Breast epithelium (tissue), 4 donors: ENCODE measurements at regions not wholly inside any gene's neighbourhood (a gene's known extent, or its start where the extent isn't known, plus 50 kb on each side); places are given as distances from the start of the nearest gene placed in this dataset.

ENCODE experiments used
- DNase-seq, 2 donors: peaks; one replicate each; pipeline ENCODE4 v3.0.0-alpha.2; 2019; ENCODE audit warnings: low spot score in 2 of 2
- H3K27ac ChIP-seq, 2 donors: fragments of 200-600 bp; sonication (generic) in 1 of 2; one replicate each; pipeline ENCODE4 v1.5.1; 2016 to 2019; ENCODE audit warnings: mild to moderate bottlenecking in 1 of 2
- H3K27me3 ChIP-seq, 2 donors: fragments of 200-600 bp; sonication (generic) in 1 of 2; one replicate each; pipeline versions ENCODE4 v1.5.1 to v1.6.0; 2017 to 2019; ENCODE audit warnings: control low read depth in 1 of 2, mild to moderate bottlenecking in 1 of 2
- H3K36me3 ChIP-seq: fragments of 200-600 bp; one replicate; pipeline ENCODE4 v1.5.1; 2019
- H3K4me1 ChIP-seq, 2 donors: fragments of 200-600 bp; sonication (generic); one replicate each; pipeline ENCODE4 v1.5.1; 2016 to 2019; ENCODE audit warnings: control low read depth in 1 of 2
- H3K4me3 ChIP-seq, 3 donors: fragments of 200-600 bp; sonication (generic); 1 replicate in 2 of 3; 2 replicates in 1 of 3; pipeline ENCODE4 v1.5.1; 2016 to 2019; ENCODE audit warnings: mild to moderate bottlenecking in 3 of 3, moderate library complexity in 2 of 3
- H3K9me3 ChIP-seq, 2 donors: fragments of 200-600 bp; sonication (generic) in 1 of 2; one replicate each; pipeline ENCODE4 v1.5.1; 2016 to 2019; ENCODE audit warnings: control low read depth in 1 of 2
- POLR2A ChIP-seq: fragments of 450-650 bp; IDR thresholded peaks from one replicate; pipeline ENCODE4 v1.6.1; 2016; ENCODE audit warnings: antibody characterized with exemption, mild to moderate bottlenecking, moderate library complexity
- POLR2AphosphoS5 ChIP-seq, 3 donors: sonication (generic); formaldehyde crosslinking; IDR thresholded peaks; one replicate each; pipeline ENCODE4 v1.6.1; 2017; ENCODE audit warnings: antibody characterized with exemption in 3 of 3
- intact Hi-C: fragments of 100-400 bp; cut with DNase I; formaldehyde crosslinking; loops from one replicate; pipeline ENCODE4 v1.15.1; 2023; ENCODE audit warnings: low total_unique reads
- TF ChIP-seq, protein P1 (sequence below), 3 donors: fragments of 450-650 bp; IDR thresholded peaks; one replicate each; pipeline ENCODE4 v1.5.1; 2016 to 2017; ENCODE audit warnings: antibody characterized with exemption in 3 of 3, mild to moderate bottlenecking in 3 of 3, moderate library complexity in 3 of 3

DNA sequence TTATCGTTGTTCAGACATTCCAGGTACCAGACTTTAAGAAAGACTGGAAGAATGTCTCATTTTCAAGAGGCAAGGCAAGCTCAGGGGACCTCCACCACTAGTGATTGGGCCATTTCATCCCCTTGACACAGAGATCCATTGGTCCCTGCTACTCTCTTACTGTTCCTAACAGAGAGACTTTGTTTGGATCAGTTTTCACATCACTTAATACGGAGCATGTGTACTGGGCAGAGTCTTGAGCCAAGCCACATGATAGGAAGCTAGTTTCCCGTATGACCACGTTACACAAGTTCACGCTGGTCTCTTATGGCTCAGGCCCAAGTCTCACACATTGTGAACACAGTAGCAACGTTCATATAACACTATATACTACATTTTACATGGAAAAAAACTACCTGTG, 269.9 kb downstream of the BAMBI start:
- intact Hi-C loops: no loop called here
- no peaks in the 10 kb centered on the region for H3K4me1 ChIP-seq
- H3K4me3 ChIP-seq: no peak overlapping the region
- no peaks in the 10 kb centered on the region for H3K27me3 ChIP-seq
- peaks cover 0 to 9% of the 10 kb centered on the region in 2 donors for H3K9me3 ChIP-seq
- no peak overlapping the region for H3K27ac ChIP-seq
- DNase-seq: no peak
- H3K36me3 ChIP-seq: no peaks in the 10 kb centered on the region
- TF ChIP-seq, protein P1, sequence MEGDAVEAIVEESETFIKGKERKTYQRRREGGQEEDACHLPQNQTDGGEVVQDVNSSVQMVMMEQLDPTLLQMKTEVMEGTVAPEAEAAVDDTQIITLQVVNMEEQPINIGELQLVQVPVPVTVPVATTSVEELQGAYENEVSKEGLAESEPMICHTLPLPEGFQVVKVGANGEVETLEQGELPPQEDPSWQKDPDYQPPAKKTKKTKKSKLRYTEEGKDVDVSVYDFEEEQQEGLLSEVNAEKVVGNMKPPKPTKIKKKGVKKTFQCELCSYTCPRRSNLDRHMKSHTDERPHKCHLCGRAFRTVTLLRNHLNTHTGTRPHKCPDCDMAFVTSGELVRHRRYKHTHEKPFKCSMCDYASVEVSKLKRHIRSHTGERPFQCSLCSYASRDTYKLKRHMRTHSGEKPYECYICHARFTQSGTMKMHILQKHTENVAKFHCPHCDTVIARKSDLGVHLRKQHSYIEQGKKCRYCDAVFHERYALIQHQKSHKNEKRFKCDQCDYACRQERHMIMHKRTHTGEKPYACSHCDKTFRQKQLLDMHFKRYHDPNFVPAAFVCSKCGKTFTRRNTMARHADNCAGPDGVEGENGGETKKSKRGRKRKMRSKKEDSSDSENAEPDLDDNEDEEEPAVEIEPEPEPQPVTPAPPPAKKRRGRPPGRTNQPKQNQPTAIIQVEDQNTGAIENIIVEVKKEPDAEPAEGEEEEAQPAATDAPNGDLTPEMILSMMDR (IDR thresholded peaks at IDR 0.05): no peak
- no peak for TF ChIP-seq POLR2AphosphoS5 (IDR thresholded peaks at IDR 0.05)
- TF ChIP-seq POLR2A: no peak

DNA sequence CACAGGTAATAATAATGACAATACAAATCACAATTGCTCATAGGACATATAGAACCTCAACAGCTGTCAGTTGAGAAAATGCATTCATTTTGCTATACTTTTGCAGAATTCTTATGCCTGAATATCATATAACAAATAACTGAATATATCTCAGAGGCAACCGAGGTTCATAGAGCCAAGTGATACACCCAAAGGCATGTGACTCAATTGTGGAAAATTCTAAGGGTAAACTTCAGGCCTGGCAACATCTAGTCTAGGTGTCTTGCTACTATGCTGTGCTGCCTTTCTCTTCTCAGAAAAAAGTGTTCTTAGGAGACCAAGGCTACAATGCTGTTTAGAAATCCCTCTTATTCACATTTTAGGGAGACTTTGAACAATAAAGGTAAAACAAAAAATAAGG, 270.7 kb downstream of the BAMBI start:
- Histone ChIP-seq H3K27ac (no peak overlapping the region), H3K27me3 (no peaks in the 10 kb centered on the region), H3K9me3 (peaks cover 0 to 9% of the 10 kb centered on the region in 2 donors), H3K4me3 (no peak overlapping the region), H3K4me1 (no peaks in the 10 kb centered on the region), H3K36me3 (no peaks in the 10 kb centered on the region)
- TF ChIP-seq, protein P1 (IDR thresholded peaks at IDR 0.05): no peak
- DNase-seq: no peak
- intact Hi-C loops: no loop called here

GRCh38 chr10:28949005-28950004, 272.0 kb downstream of the BAMBI start:
- no peak for DNase-seq
- Histone ChIP-seq H3K9me3 (peaks cover 0 to 9% of the 10 kb centered on the region in 2 donors), H3K27ac (no peak overlapping the region), H3K27me3 (no peaks in the 10 kb centered on the region), H3K4me3 (no peak overlapping the region), H3K4me1 (no peaks in the 10 kb centered on the region), H3K36me3 (no peaks in the 10 kb centered on the region)
- TF ChIP-seq POLR2AphosphoS5 (IDR thresholded peaks at IDR 0.05) (no peak), POLR2A (no peak)
- TF ChIP-seq, protein P1 (IDR thresholded peaks at IDR 0.05): no peak
- intact Hi-C loops: no loop called here

GRCh38 chr10:28951484-28951883, 274.2 kb downstream of the BAMBI start:
- no peak overlapping the region for H3K4me3 ChIP-seq
- no peaks in the 10 kb centered on the region for H3K4me1 ChIP-seq
- H3K36me3 ChIP-seq: no peaks in the 10 kb centered on the region
- H3K27ac ChIP-seq: no peak overlapping the region
- TF ChIP-seq POLR2A (no peak), POLR2AphosphoS5 (IDR thresholded peaks at IDR 0.05) (no peak)
- TF ChIP-seq, protein P1 (IDR thresholded peaks at IDR 0.05): no peak
- no peaks in the 10 kb centered on the region for H3K27me3 ChIP-seq
- intact Hi-C loops: no loop called here
- H3K9me3 ChIP-seq: no peaks in the 10 kb centered on the region
- no peak for DNase-seq

DNA sequence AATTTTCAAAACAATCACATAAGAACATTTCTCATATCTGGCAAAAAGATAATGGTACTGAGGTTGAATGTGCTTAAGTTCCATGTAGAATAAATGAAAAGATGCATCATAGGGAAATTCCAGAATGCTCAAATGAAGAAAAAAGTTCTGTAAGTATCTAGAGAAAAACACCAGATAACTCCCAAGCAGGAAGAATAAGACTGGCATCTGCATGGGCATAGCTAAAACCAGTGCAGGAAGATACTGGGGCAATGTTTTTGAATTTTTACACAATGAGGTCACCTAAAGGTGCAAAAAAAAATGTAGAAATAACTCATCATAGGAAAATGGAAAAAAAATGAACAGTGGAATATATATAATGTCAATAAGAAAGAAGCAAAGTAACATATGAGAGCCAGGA, 275.2 kb downstream of the BAMBI start:
- Histone ChIP-seq H3K36me3 (no peaks in the 10 kb centered on the region), H3K27me3 (no peaks in the 10 kb centered on the region), H3K27ac (no peak overlapping the region), H3K4me1 (no peaks in the 10 kb centered on the region), H3K4me3 (no peak overlapping the region), H3K9me3 (no peaks in the 10 kb centered on the region)
- intact Hi-C loops: no loop called here
- no peak for TF ChIP-seq POLR2A
- TF ChIP-seq, protein P1 (IDR thresholded peaks at IDR 0.05): no peak
- TF ChIP-seq POLR2AphosphoS5 (IDR thresholded peaks at IDR 0.05): no peak
- no peak for DNase-seq
